Activated B cell treated with CpG ODN at 0.5 μM for 24 hours (primary cell): ENCODE measurements at regions not wholly inside any gene's neighbourhood (a gene's known extent, or its start where the extent isn't known, plus 50 kb on each side); places are given as distances from the start of the nearest gene placed in this dataset.

Source experiments
- ATAC-seq: fragments of 200-7000 bp; cut with Tn5 transposase; one replicate; pipeline ENCODE4 v1.10.0; 2021; ENCODE audit warnings: low read depth, mild to moderate bottlenecking, moderate library complexity
- CTCF ChIA-PET: fragments of 350-600 bp; sonication (Branson Sonifier 250); formaldehyde crosslinking; loops from one replicate; lab custom pipeline; 2021; ENCODE audit warnings: antibody characterized with exemption; lab: Charles Lee
- POLR2A ChIA-PET: fragments of 350-600 bp; sonication (Branson Sonifier 250); formaldehyde crosslinking; loops from one replicate; lab custom pipeline; 2021; ENCODE audit warnings: antibody characterized with exemption; lab: Charles Lee
- DNase-seq: peaks from one replicate; pipeline ENCODE4 v3.0.0; 2022
- H3K27ac Mint-ChIP-seq: one replicate; pipeline ENCODE4 v1.8.0; 2020; ENCODE audit warnings: mixed read lengths
- H3K27me3 Mint-ChIP-seq: one replicate; pipeline ENCODE4 v1.8.0; 2021; ENCODE audit warnings: mixed read lengths
- H3K36me3 Mint-ChIP-seq: one replicate; pipeline ENCODE4 v1.8.0; 2021; ENCODE audit warnings: low read depth, mixed read lengths
- H3K4me1 Mint-ChIP-seq: one replicate; pipeline ENCODE4 v1.8.0; 2021; ENCODE audit warnings: mixed read lengths
- H3K4me3 Mint-ChIP-seq: one replicate; pipeline ENCODE4 v1.8.0; 2020; ENCODE audit warnings: mild to moderate bottlenecking, mixed read lengths
- H3K9me3 Mint-ChIP-seq: one replicate; pipeline ENCODE4 v1.8.0; 2020; ENCODE audit warnings: mixed read lengths
- intact Hi-C: fragments of 100-400 bp; cut with micrococcal nuclease; formaldehyde crosslinking; loops from one replicate; pipeline ENCODE4 v1.15.1; 2024
- TF ChIP-seq, protein P1 (sequence below): fragments of 200-600 bp; IDR thresholded peaks from one replicate; pipeline ENCODE4 v1.8.0; 2022; ENCODE audit warnings: antibody characterized with exemption, mild to moderate bottlenecking

DNA sequence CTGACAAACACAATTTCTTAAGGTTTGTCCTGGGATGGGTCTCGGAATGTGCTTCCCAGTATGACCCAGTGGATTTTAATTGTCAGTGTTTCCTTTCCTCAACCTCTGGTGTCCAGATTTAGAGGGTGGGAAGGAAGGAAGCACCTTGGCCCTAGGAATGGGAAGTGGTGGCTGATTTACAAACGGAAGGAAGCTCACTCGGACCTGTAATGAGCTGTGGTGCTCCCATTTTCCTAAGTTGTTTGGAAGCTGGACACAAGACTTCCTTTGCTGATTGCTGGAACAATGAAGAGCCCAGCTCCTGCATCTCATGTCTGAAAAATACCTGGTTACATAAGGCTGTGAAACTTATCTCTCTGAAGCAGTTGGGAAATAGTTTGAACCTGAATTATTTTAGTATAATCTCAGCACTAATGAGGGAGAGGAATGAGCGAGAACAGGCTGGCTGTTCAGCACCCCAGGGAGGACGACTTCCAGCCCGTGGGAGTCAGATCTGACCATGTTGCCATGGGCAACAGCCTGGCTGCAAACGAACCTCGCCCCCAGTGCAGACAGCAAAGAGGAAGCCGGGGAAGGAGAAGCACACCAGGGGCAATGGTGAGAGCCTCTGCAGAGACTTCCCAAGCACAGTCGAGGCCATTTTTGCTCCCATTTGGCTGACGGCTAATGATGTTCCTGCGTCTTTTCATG lies 74.4 kb upstream of the ASB18 start:
- no peak for ATAC-seq
- Mint-ChIP-seq H3K27me3 (peaks cover 12% of the 10 kb centered on the region), H3K27ac (no peak overlapping the region)

DNA sequence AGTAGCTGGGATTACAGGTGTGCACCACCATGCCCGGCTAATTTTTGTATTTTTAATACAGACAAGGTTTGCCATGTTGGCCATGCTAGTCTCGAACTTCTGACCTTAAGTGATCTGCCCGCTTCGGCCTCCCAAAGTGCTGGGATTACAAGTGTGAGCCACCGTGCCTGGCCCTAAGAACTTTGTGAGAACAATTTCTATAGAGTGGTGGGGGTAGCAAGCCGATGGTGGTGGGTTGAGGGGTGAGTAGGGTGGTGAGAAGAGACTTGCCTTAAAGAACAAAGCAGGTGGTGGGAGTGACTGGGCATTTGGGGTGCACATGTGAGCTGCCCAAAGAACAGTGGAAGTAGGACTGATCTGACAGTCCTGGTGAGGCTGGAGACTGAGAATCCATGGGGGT lies 76.0 kb upstream of the ASB18 start:
- Mint-ChIP-seq H3K4me3 (no peak overlapping the region), H3K36me3 (no peaks in the 10 kb centered on the region), H3K27ac (no peak overlapping the region), H3K4me1 (no peaks in the 10 kb centered on the region), H3K27me3 (peaks cover 12% of the 10 kb centered on the region), H3K9me3 (no peaks in the 10 kb centered on the region)
- ChIA-PET POLR2A (no interaction called here), CTCF (no interaction called here)
- intact Hi-C loops = no loop called here
- ATAC-seq (no peak), DNase-seq (no peak)
- TF ChIP-seq, protein P1, sequence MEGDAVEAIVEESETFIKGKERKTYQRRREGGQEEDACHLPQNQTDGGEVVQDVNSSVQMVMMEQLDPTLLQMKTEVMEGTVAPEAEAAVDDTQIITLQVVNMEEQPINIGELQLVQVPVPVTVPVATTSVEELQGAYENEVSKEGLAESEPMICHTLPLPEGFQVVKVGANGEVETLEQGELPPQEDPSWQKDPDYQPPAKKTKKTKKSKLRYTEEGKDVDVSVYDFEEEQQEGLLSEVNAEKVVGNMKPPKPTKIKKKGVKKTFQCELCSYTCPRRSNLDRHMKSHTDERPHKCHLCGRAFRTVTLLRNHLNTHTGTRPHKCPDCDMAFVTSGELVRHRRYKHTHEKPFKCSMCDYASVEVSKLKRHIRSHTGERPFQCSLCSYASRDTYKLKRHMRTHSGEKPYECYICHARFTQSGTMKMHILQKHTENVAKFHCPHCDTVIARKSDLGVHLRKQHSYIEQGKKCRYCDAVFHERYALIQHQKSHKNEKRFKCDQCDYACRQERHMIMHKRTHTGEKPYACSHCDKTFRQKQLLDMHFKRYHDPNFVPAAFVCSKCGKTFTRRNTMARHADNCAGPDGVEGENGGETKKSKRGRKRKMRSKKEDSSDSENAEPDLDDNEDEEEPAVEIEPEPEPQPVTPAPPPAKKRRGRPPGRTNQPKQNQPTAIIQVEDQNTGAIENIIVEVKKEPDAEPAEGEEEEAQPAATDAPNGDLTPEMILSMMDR = no peak

More for the DNA sequence above, 74.4 kb upstream of the ASB18 start:
- no peak for DNase-seq
- intact Hi-C loops = no loop called here
- H3K4me1 Mint-ChIP-seq = no peaks in the 10 kb centered on the region
- TF ChIP-seq, protein P1 = no peak
- POLR2A ChIA-PET = no interaction called here
- H3K9me3 Mint-ChIP-seq = no peaks in the 10 kb centered on the region
- no peaks in the 10 kb centered on the region for H3K36me3 Mint-ChIP-seq
- no peak overlapping the region for H3K4me3 Mint-ChIP-seq
- CTCF ChIA-PET = no interaction called here

DNA sequence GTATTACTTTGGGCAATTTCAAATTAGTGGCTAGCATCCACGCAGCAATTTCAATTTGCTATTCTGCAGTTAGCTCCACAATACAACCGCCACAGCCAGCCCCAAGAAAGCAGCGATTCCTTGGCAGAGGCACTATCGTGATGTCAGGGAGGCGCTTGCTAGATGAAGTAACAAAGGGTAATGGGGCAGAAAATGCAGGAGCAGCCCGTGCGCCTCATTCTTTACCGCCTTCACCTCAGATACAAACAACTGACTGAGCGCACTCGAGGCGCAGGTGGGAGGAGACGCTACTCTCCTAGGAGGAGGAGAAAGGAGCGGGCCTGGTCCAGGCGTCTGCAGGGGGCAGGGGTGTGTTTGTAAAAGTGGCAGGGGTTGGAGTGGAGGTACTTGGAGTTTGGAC lies 76.9 kb upstream of the ASB18 start:
- no peak for DNase-seq
- H3K9me3 Mint-ChIP-seq = no peaks in the 10 kb centered on the region
- H3K27me3 Mint-ChIP-seq = peaks cover 12% of the 10 kb centered on the region
- CTCF ChIA-PET = no interaction called here
- POLR2A ChIA-PET = no interaction called here
- no peaks in the 10 kb centered on the region for H3K36me3 Mint-ChIP-seq
- TF ChIP-seq, protein P1 = no peak
- no peak overlapping the region for H3K27ac Mint-ChIP-seq
- H3K4me1 Mint-ChIP-seq = no peaks in the 10 kb centered on the region
- no peak overlapping the region for H3K4me3 Mint-ChIP-seq
- intact Hi-C loops = no loop called here
- no peak for ATAC-seq

DNA sequence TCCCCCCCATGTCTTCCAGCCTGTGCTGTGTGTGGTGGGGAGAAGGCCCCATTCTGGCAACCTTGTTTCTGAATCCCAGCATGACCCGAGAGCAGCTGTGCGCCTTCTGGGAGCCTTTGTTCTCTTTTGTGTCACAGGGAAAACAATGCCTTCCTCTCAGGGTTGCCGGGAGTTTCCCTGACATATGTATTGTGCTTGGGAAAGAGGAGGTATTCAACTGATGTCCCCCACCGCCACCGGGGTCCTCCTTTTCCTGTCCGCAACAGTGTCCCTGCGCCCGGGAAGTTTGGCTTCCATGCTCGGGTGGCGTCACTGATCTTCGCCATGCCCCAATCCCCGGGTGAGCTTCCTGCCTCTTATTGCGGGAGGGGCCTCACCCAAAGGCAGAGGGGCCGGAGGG lies 77.5 kb upstream of the ASB18 start:
- DNase-seq (no peak), ATAC-seq (no peak)
- TF ChIP-seq, protein P1 = no peak
- Mint-ChIP-seq H3K27ac (no peak overlapping the region), H3K4me3 (no peak overlapping the region), H3K36me3 (no peaks in the 10 kb centered on the region), H3K4me1 (no peaks in the 10 kb centered on the region), H3K27me3 (peaks cover 12% of the 10 kb centered on the region), H3K9me3 (no peaks in the 10 kb centered on the region)
- POLR2A ChIA-PET = no interaction called here
- CTCF ChIA-PET = no interaction called here
- intact Hi-C loops = no loop called here

DNA sequence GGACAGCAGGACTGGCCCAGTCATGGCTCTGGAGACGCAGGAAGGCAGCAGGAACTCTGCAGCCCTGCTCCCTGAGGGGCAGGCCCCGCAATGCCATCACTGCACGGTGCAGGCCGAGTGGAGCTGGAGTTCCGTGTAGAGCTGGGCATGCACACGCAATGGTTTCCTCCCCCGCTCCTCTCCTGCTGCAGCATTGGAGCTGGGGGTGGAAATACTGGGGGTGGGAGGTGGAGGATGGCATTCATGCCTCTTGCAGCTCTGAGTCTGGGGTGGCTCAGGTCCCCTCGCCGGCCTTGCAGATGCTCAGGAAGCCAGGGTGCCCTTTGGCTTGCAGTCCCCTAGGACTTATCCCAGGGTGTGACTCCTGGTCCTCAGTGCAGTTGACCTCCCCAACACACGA lies 78.3 kb upstream of the ASB18 start:
- H3K27me3 Mint-ChIP-seq = peaks cover 12% of the 10 kb centered on the region
- CTCF ChIA-PET = interaction anchor here (1.0 to 1.3 kb wide), 3 partner anchors 10 to 729 kb away, joined by 3 to 4 read pairs (median 4); partner anchors contain the start of gene ACKR3
- DNase-seq (no peak), ATAC-seq (no peak)
- TF ChIP-seq, protein P1 = no peak
- no peaks in the 10 kb centered on the region for H3K4me1 Mint-ChIP-seq
- intact Hi-C loops = no loop called here
- H3K27ac Mint-ChIP-seq = no peak overlapping the region
- H3K4me3 Mint-ChIP-seq = no peak overlapping the region
- POLR2A ChIA-PET = interaction anchor here (1.0 kb wide), 1 partner anchor 744 kb away, joined by 3 read pairs; the partner anchor contains the start of gene COPS8
- no peaks in the 10 kb centered on the region for H3K36me3 Mint-ChIP-seq
- H3K9me3 Mint-ChIP-seq = no peaks in the 10 kb centered on the region
